ENCODE measurements at regions not wholly inside any gene's neighbourhood (a gene's known extent, or its start where the extent isn't known, plus 50 kb on each side); places are given as distances from the start of the nearest gene placed in this dataset.

DNA sequence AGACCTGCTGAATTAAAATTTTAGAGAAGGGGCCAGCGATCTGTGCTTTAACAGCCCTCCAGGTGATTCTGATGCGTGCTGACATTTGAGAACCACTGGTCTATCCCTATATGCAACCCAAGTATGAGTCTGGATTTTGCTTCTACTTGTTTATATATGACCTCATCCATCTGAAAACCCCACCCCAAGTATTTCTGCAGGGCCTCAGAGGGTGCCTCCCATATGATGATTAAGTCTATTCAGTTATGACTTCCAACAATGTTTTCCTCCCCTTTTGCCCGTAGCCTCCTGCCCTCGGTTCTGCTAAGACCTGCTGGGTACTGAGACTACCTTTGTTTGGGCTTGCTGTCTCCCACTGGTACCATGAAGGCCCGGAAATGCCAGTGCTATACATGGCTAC is 376.0 kb upstream of the SMARCA2 start:
- Histone ChIP-seq H3K27me3 (ENCODE audit: control insufficient read depth in 4 of 4, insufficient read depth in 4 of 4, low read length in 3 of 4) (peaks cover 0 to 2% (median 0%) of the 10 kb centered on the region in 4 donors), H3K4me1 (ENCODE audit: control insufficient read depth in 4 of 4, insufficient read depth in 4 of 4, low read length in 3 of 4) (no peaks in the 10 kb centered on the region), H3K36me3 (ENCODE audit: control insufficient read depth in 4 of 4, insufficient read depth in 3 of 4, low read depth in 1 of 4, low read length in 3 of 4) (no peaks in the 10 kb centered on the region), H3K4me3 (ENCODE audit: low read depth in 1 of 3, low read length in 3 of 3) (no peak overlapping the region), H3K9ac (ENCODE audit: low read depth in 1 of 2, low read length in 2 of 2) (no peak overlapping the region), H3K27ac (ENCODE audit: low read depth in 1 of 2, low read length in 2 of 2) (no peak overlapping the region), H3K9me3 (ENCODE audit: control insufficient read depth in 4 of 4, low read length in 3 of 4) (no peaks in the 10 kb centered on the region)
- TF ChIP-seq GABPA (IDR thresholded peaks at IDR 0.05 in 1 of 2, conservative IDR thresholded peaks at IDR 0.05 in 1 of 2) (no peak), MAX (IDR thresholded peaks at IDR 0.05) (no peak), SP1 (IDR thresholded peaks at IDR 0.05) (no peak), NR2F2 (IDR thresholded peaks at IDR 0.05) (no peak), HNF4A (conservative IDR thresholded peaks at IDR 0.05) (no peak), FOXA2 (IDR thresholded peaks at IDR 0.05) (no peak)
- DNase-seq (ENCODE audit: low spot score), result no peak
- WGBS, result 81% methylated on average over 5 of the region's 5 CpGs

- Histone ChIP-seq H3K4me1 (ENCODE audit: control insufficient read depth in 4 of 4, insufficient read depth in 4 of 4, low read length in 3 of 4) (no peaks in the 10 kb centered on the region), H3K9me3 (ENCODE audit: control insufficient read depth in 4 of 4, low read length in 3 of 4) (no peaks in the 10 kb centered on the region), H3K4me3 (ENCODE audit: low read depth in 1 of 3, low read length in 3 of 3) (no peak overlapping the region), H3K27me3 (ENCODE audit: control insufficient read depth in 4 of 4, insufficient read depth in 4 of 4, low read length in 3 of 4) (peaks cover 0 to 7% (median 0%) of the 10 kb centered on the region in 4 donors), H3K27ac (ENCODE audit: low read depth in 1 of 2, low read length in 2 of 2) (no peak overlapping the region), H3K9ac (ENCODE audit: low read depth in 1 of 2, low read length in 2 of 2) (no peak overlapping the region), H3K36me3 (ENCODE audit: control insufficient read depth in 4 of 4, insufficient read depth in 3 of 4, low read depth in 1 of 4, low read length in 3 of 4) (no peaks in the 10 kb centered on the region)
- TF ChIP-seq NR2F2 (IDR thresholded peaks at IDR 0.05), result no peak
- TF ChIP-seq RAD21 (IDR thresholded peaks at IDR 0.05), result no peak
- no peak for TF ChIP-seq HNF4G (IDR thresholded peaks at IDR 0.05)
- TF ChIP-seq EGR1 (IDR thresholded peaks at IDR 0.05; ENCODE audit: low read depth in 2 of 2), result no peak
- TF ChIP-seq, protein P1, sequence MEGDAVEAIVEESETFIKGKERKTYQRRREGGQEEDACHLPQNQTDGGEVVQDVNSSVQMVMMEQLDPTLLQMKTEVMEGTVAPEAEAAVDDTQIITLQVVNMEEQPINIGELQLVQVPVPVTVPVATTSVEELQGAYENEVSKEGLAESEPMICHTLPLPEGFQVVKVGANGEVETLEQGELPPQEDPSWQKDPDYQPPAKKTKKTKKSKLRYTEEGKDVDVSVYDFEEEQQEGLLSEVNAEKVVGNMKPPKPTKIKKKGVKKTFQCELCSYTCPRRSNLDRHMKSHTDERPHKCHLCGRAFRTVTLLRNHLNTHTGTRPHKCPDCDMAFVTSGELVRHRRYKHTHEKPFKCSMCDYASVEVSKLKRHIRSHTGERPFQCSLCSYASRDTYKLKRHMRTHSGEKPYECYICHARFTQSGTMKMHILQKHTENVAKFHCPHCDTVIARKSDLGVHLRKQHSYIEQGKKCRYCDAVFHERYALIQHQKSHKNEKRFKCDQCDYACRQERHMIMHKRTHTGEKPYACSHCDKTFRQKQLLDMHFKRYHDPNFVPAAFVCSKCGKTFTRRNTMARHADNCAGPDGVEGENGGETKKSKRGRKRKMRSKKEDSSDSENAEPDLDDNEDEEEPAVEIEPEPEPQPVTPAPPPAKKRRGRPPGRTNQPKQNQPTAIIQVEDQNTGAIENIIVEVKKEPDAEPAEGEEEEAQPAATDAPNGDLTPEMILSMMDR (IDR thresholded peaks at IDR 0.05; ENCODE audit: low read depth, low read length, missing input control), result no peak
- TF ChIP-seq JUND (IDR thresholded peaks at IDR 0.05), result no peak
- no peak for TF ChIP-seq FOXA1 (IDR thresholded peaks at IDR 0.05)
- TF ChIP-seq ZBTB33 (IDR thresholded peaks at IDR 0.05), result no peak
- TF ChIP-seq RXRA (IDR thresholded peaks at IDR 0.05), result no peak
- TF ChIP-seq, protein P2, sequence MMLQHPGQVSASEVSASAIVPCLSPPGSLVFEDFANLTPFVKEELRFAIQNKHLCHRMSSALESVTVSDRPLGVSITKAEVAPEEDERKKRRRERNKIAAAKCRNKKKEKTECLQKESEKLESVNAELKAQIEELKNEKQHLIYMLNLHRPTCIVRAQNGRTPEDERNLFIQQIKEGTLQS (IDR thresholded peaks at IDR 0.05), result no peak
- TF ChIP-seq TAF1 (conservative IDR thresholded peaks at IDR 0.05), result no peak
- TF ChIP-seq HNF4A (conservative IDR thresholded peaks at IDR 0.05), result no peak
- TF ChIP-seq, protein P3, sequence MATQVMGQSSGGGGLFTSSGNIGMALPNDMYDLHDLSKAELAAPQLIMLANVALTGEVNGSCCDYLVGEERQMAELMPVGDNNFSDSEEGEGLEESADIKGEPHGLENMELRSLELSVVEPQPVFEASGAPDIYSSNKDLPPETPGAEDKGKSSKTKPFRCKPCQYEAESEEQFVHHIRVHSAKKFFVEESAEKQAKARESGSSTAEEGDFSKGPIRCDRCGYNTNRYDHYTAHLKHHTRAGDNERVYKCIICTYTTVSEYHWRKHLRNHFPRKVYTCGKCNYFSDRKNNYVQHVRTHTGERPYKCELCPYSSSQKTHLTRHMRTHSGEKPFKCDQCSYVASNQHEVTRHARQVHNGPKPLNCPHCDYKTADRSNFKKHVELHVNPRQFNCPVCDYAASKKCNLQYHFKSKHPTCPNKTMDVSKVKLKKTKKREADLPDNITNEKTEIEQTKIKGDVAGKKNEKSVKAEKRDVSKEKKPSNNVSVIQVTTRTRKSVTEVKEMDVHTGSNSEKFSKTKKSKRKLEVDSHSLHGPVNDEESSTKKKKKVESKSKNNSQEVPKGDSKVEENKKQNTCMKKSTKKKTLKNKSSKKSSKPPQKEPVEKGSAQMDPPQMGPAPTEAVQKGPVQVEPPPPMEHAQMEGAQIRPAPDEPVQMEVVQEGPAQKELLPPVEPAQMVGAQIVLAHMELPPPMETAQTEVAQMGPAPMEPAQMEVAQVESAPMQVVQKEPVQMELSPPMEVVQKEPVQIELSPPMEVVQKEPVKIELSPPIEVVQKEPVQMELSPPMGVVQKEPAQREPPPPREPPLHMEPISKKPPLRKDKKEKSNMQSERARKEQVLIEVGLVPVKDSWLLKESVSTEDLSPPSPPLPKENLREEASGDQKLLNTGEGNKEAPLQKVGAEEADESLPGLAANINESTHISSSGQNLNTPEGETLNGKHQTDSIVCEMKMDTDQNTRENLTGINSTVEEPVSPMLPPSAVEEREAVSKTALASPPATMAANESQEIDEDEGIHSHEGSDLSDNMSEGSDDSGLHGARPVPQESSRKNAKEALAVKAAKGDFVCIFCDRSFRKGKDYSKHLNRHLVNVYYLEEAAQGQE (IDR thresholded peaks at IDR 0.05), result no peak
- no peak for TF ChIP-seq YY1 (IDR thresholded peaks at IDR 0.05)
- TF ChIP-seq GABPA (IDR thresholded peaks at IDR 0.05 in 1 of 2, conservative IDR thresholded peaks at IDR 0.05 in 1 of 2), result no peak
- no peak for TF ChIP-seq SP1 (IDR thresholded peaks at IDR 0.05)
- 68% methylated on average over 1 of the region's 1 CpG for WGBS
- no peak for DNase-seq (ENCODE audit: low spot score)
These were observed 367.4 kb upstream of the SMARCA2 start for GRCh38 chr9:1647776-1648175.

Measured in liver (tissue), 8 donors.